Transverse colon (tissue), 4 donors: ENCODE measurements at regions not wholly inside any gene's neighbourhood (a gene's known extent, or its start where the extent isn't known, plus 50 kb on each side); places are given as distances from the start of the nearest gene placed in this dataset.
A peak's percentile ranks its signal among the peaks of the same experiment; 100 is the strongest.

Source experiments
- DNase-seq: peaks from one replicate; pipeline ENCODE4 v3.0.0-alpha.2; 2019
- H3K27ac ChIP-seq, 4 donors: fragments of 200-600 bp; sonication (generic); 2 replicates each; pipeline ENCODE4 v1.5.1; 2016 to 2018; ENCODE audit warnings: inconsistent platforms in 4 of 4
- H3K27me3 ChIP-seq: fragments of 200-600 bp; sonication (generic); 2 replicates; pipeline ENCODE4 v1.5.1; 2017; ENCODE audit warnings: inconsistent platforms
- H3K36me3 ChIP-seq, 4 donors: fragments of 200-600 bp; sonication (generic); 2 replicates each; pipeline ENCODE4 v1.5.1; 2017 to 2019; ENCODE audit warnings: inconsistent platforms in 4 of 4
- H3K4me1 ChIP-seq, 4 donors: fragments of 200-600 bp; sonication (generic); 2 replicates each; pipeline ENCODE4 v1.5.1; 2017 to 2020; ENCODE audit warnings: inconsistent platforms in 4 of 4
- H3K4me3 ChIP-seq, 4 donors: fragments of 200-600 bp; sonication (generic); 1 replicate in 1 of 4; 2 replicates in 3 of 4; pipeline versions ENCODE4 v1.5.1 to v1.6.1; 2017 to 2019; ENCODE audit warnings: inconsistent platforms in 4 of 4
- H3K9me3 ChIP-seq, 2 donors: fragments of 200-600 bp; sonication (generic); 2 replicates each; pipeline ENCODE4 v1.5.1; 2017 to 2019; ENCODE audit warnings: inconsistent platforms in 2 of 2
- CTCF ChIP-seq, 5 experiments: fragments of 200-600 bp in 3 of 5; fragments of 450-650 bp in 2 of 5; sonication (generic) in 3 of 5; IDR thresholded peaks; 1 replicate in 2 of 5; 2 replicates in 3 of 5; pipeline ENCODE4 v1.5.1; 2016 to 2017; ENCODE audit warnings: antibody characterized with exemption in 5 of 5, inconsistent platforms in 3 of 5, mild to moderate bottlenecking in 2 of 5, moderate library complexity in 1 of 5
- EP300 ChIP-seq: sonication (generic); formaldehyde crosslinking; IDR thresholded peaks from one replicate; pipeline ENCODE4 v1.6.1; 2017; ENCODE audit warnings: antibody characterized with exemption, low read depth
- POLR2A ChIP-seq: fragments of 450-650 bp; IDR thresholded peaks from one replicate; pipeline ENCODE4 v1.6.1; 2016; ENCODE audit warnings: antibody characterized with exemption, mild to moderate bottlenecking, moderate library complexity
- POLR2AphosphoS5 ChIP-seq, 3 donors: sonication (generic); formaldehyde crosslinking; IDR thresholded peaks; one replicate each; pipeline ENCODE4 v1.6.1; 2016; ENCODE audit warnings: antibody characterized with exemption in 3 of 3
- WGBS, 2 donors: methylation state at CpG; one replicate each; pipeline ENCODE4 v1.1.5; 2018; ENCODE audit warnings: low coverage in 1 of 2; 5-methylcytosine and 5-hydroxymethylcytosine counted together
- in situ Hi-C, 4 donors: fragments of 200-750 bp; cut with MboI; loops; one replicate each; pipeline versions ENCODE4 v1.15.0 to v1.15.1; 2017; ENCODE audit warnings: low sequenced_read_pairs in 3 of 4, low pct_ligation_motif_present in 1 of 4, low pct_unique_long_range_greater_than_20kb in 1 of 4
- intact Hi-C: fragments of 100-400 bp; cut with DNase I; formaldehyde crosslinking; loops from one replicate; pipeline ENCODE4 v1.15.1; 2023; ENCODE audit warnings: low total_unique reads

DNA sequence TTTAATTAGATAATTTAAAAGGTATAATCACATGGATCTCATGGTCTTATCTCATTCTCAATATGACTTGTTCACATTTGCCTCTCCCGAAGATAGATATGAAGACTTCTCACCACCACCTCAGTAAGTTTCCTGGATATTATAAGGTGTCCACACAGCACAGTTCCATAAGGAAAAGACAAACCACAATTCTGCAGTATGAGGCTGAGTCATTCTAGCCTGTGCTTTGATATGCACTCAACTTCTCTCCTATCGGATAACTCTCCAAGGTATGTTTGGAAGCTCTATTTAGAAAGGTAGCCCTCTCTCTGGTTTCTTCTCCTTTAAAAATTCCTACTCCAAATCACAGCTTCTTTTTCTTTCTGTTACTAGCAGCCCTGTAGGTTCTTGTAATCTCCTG lies 612.8 kb downstream of the ZPLD1 start:
- H3K9me3 ChIP-seq, result no peaks in the 10 kb centered on the region
- in situ Hi-C loops, result no loop called here
- H3K4me1 ChIP-seq, result peaks cover 0 to 1% (median 0%) of the 10 kb centered on the region in 4 donors
- intact Hi-C loops, result no loop called here
- H3K4me3 ChIP-seq, result no peak overlapping the region
- H3K27me3 ChIP-seq, result no peaks in the 10 kb centered on the region
- 76 to 80% methylated on average over 1 to 2 of the region's 2 CpGs for WGBS, 2 donors
- no peak for DNase-seq
- no peaks in the 10 kb centered on the region for H3K36me3 ChIP-seq
- no peak overlapping the region for H3K27ac ChIP-seq
- TF ChIP-seq EP300 (no peak), CTCF (IDR thresholded peaks at IDR 0.05) (no peak), POLR2A (no peak), POLR2AphosphoS5 (IDR thresholded peaks at IDR 0.05) (no peak)

DNA sequence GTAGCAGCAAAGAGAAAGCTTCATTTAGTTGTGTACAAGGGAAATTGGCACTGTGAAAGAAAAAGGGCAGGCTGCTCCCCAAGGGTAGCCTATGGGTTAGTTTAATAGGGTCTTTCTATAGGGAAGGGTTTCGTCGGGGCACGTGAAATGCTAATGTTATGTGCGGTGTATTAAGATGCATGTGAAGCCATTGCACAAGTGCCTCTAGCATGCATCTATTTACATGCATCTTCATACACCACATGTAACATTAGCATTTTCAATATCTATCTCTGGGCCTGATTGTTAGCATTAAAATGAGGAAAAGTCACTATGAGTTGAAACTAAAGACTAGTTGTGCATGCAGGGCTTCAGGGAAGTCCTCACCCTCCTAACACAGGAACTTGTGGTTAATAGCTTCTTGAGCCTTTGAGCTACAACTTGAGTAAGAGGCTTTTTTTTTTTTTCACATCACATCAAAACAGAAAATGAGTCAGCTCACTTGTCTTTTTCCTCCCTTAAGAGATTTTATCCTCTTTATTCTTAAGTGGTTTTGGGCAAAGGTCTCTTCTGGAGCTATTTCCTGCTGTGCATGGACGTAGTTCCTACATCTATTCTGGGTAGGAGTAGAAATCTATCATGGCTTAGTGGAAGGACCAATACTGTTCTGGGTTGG lies 613.4 kb downstream of the ZPLD1 start:
- H3K27me3 ChIP-seq, result no peaks in the 10 kb centered on the region
- in situ Hi-C loops, result no loop called here
- intact Hi-C loops, result no loop called here
- H3K4me3 ChIP-seq, result no peak overlapping the region
- no peaks in the 10 kb centered on the region for H3K36me3 ChIP-seq
- TF ChIP-seq POLR2A, result no peak
- TF ChIP-seq EP300, result no peak
- TF ChIP-seq POLR2AphosphoS5 (IDR thresholded peaks at IDR 0.05), result no peak
- no peak for TF ChIP-seq CTCF (IDR thresholded peaks at IDR 0.05)
- peaks cover 0 to 6% (median 0%) of the 10 kb centered on the region in 4 donors for H3K4me1 ChIP-seq
- no peak overlapping the region for H3K27ac ChIP-seq
- H3K9me3 ChIP-seq, result no peaks in the 10 kb centered on the region
- 82 to 84% methylated on average over 4 to 5 of the region's 5 CpGs for WGBS, 2 donors
- no peak for DNase-seq

DNA sequence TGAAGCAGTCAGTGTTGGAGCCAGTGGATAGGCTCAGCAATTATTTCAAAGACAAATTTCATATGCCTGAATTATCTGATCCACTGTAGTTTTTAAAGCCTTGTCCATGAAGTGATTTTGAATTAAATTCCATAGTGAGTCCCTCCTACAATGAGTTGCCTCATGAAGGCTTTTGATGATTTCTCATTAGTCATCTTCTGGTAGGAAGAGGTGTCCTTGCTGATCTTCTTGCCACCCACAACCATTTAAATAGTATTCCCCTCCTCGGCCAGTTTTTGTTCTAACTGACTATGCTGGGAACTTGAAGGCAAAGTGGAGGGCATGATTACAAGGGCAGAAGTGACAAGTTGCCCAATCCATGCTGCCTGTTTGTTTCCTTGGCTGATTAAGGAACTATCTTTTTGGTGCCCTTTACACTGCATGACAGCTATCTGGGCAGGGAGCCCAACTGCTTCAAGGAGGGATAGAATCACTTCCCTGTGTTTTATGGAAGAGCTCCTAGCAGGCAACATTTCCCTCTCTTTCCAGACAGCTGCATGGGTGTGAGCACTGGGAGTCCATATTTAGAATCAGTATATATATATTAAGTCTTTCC lies 617.5 kb downstream of the ZPLD1 start:
- peaks cover 0 to 6% (median 0%) of the 10 kb centered on the region in 4 donors for H3K4me1 ChIP-seq
- H3K27ac ChIP-seq, result no peak overlapping the region
- H3K9me3 ChIP-seq, result no peaks in the 10 kb centered on the region
- no peaks in the 10 kb centered on the region for H3K27me3 ChIP-seq
- in situ Hi-C loops (no loop called here), intact Hi-C loops (no loop called here)
- 59 to 71% methylated on average over 1 of the region's 1 CpG for WGBS, 2 donors
- peak; percentile 58 for DNase-seq
- H3K4me3 ChIP-seq, result no peak overlapping the region
- TF ChIP-seq CTCF (IDR thresholded peaks at IDR 0.05) (no peak), POLR2AphosphoS5 (IDR thresholded peaks at IDR 0.05) (no peak), POLR2A (no peak), EP300 (no peak)
- H3K36me3 ChIP-seq, result no peaks in the 10 kb centered on the region

DNA sequence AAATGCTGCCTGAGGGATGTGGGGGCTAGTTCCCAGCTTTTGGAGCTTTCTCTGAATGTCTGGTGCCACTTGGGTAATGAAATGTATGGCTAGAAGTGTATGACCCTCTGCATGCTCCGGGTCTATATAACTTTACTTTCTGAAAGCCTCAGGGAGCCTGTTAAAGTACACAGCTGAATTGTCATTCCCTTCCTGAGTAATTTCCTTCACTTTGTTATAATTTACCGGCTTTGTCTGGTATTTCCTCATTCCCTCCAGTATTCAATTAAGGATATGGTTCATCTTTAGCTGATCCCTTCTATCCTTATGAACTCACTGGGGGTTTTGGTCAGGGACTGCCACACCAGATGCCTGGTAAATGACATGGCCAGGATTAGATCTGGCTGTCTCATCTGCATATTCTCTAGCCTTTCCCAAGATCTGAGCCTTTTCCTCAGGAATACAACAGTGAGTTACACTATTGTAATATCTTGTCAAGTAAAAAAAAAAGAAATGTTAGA lies 620.3 kb downstream of the ZPLD1 start:
- in situ Hi-C loops (no loop called here), intact Hi-C loops (no loop called here)
- TF ChIP-seq POLR2AphosphoS5 (IDR thresholded peaks at IDR 0.05) (no peak), EP300 (no peak), CTCF (IDR thresholded peaks at IDR 0.05) (no peak), POLR2A (no peak)
- Histone ChIP-seq H3K36me3 (no peaks in the 10 kb centered on the region), H3K27ac (no peak overlapping the region), H3K27me3 (no peaks in the 10 kb centered on the region), H3K4me1 (peaks cover 0 to 6% (median 0%) of the 10 kb centered on the region in 4 donors), H3K4me3 (no peak overlapping the region), H3K9me3 (no peaks in the 10 kb centered on the region)
- no peak for DNase-seq
- WGBS, 2 donors, result 17 to 35% methylated on average over 1 to 2 of the region's 2 CpGs
